ENCODE measurements at regions not wholly inside any gene's neighbourhood (a gene's known extent, or its start where the extent isn't known, plus 50 kb on each side); places are given as distances from the start of the nearest gene placed in this dataset.

- TF ChIP-seq POLR2A (IDR thresholded peaks at IDR 0.05) (no peak), CTCF (IDR thresholded peaks at IDR 0.05) (no peak), POLR2AphosphoS5 (IDR thresholded peaks at IDR 0.05) (no peak), EP300 (IDR thresholded peaks at IDR 0.05) (no peak)
Measured at GRCh38 chr12:118866346-118866745, 115.0 kb upstream of the SRRM4 start.

All from sigmoid colon (tissue), 4 donors.